Tibial nerve (tissue), 4 donors: ENCODE measurements at regions not wholly inside any gene's neighbourhood (a gene's known extent, or its start where the extent isn't known, plus 50 kb on each side); places are given as distances from the start of the nearest gene placed in this dataset.

Source experiments
- DNase-seq, 2 donors: peaks; one replicate each; pipeline ENCODE4 v3.0.0-alpha.2; 2019; ENCODE audit warnings: low spot score in 2 of 2
- H3K27ac ChIP-seq, 4 donors: fragments of 200-600 bp; sonication (generic) in 3 of 4; one replicate each; pipeline ENCODE4 v1.5.1; 2017 to 2019; ENCODE audit warnings: mild to moderate bottlenecking in 1 of 4
- H3K27me3 ChIP-seq, 2 donors: fragments of 200-600 bp; sonication (generic) in 1 of 2; one replicate each; pipeline versions ENCODE4 v1.5.1 to v1.6.0; 2017 to 2019
- H3K36me3 ChIP-seq, 3 donors: fragments of 200-600 bp; sonication (generic); one replicate each; pipeline ENCODE4 v1.5.1; 2018 to 2019
- H3K4me1 ChIP-seq, 4 donors: fragments of 200-600 bp; sonication (generic) in 3 of 4; one replicate each; pipeline ENCODE4 v1.5.1; 2017 to 2019
- H3K4me3 ChIP-seq, 4 donors: fragments of 200-600 bp; sonication (generic) in 3 of 4; one replicate each; pipeline ENCODE4 v1.5.1; 2017 to 2019; ENCODE audit warnings: mild to moderate bottlenecking in 1 of 4, moderate library complexity in 1 of 4
- H3K9me3 ChIP-seq, 4 donors: fragments of 200-600 bp; sonication (generic) in 3 of 4; one replicate each; pipeline ENCODE4 v1.5.1; 2017 to 2019
- CTCF ChIP-seq, 5 experiments: fragments of 200-600 bp in 3 of 5; fragments of 450-650 bp in 2 of 5; sonication (generic) in 3 of 5; IDR thresholded peaks; one replicate each; pipeline ENCODE4 v1.5.1; 2016 to 2019; ENCODE audit warnings: antibody characterized with exemption in 5 of 5, mild to moderate bottlenecking in 3 of 5, moderate library complexity in 2 of 5
- EP300 ChIP-seq, 2 donors: sonication (generic); formaldehyde crosslinking; IDR thresholded peaks; one replicate each; pipeline ENCODE4 v1.6.1; 2017; ENCODE audit warnings: antibody characterized with exemption in 2 of 2, mild to moderate bottlenecking in 1 of 2
- POLR2A ChIP-seq, 2 donors: fragments of 450-650 bp; IDR thresholded peaks; one replicate each; pipeline ENCODE4 v1.6.1; 2017; ENCODE audit warnings: antibody characterized with exemption in 2 of 2, mild to moderate bottlenecking in 2 of 2, moderate library complexity in 2 of 2
- WGBS, 2 donors: methylation state at CpG; one replicate each; pipeline ENCODE4 v1.1.5; 2018; 5-methylcytosine and 5-hydroxymethylcytosine counted together

GRCh38 chr1:164141797-164142196 lies 417.2 kb upstream of the PBX1 start:
- DNase-seq, result no peak
- Histone ChIP-seq H3K4me3 (no peak overlapping the region), H3K27ac (no peak overlapping the region), H3K4me1 (no peaks in the 10 kb centered on the region), H3K9me3 (no peaks in the 10 kb centered on the region), H3K27me3 (no peaks in the 10 kb centered on the region), H3K36me3 (no peaks in the 10 kb centered on the region)
- TF ChIP-seq EP300 (IDR thresholded peaks at IDR 0.05), result no peak
- no peak for TF ChIP-seq POLR2A (IDR thresholded peaks at IDR 0.05)
- TF ChIP-seq CTCF (IDR thresholded peaks at IDR 0.05), result no peak
- 52 to 60% methylated on average over 8 of the region's 8 CpGs for WGBS, 2 donors

GRCh38 chr1:164154622-164155021 lies 404.4 kb upstream of the PBX1 start:
- no peak for DNase-seq
- Histone ChIP-seq H3K27ac (no peak overlapping the region), H3K9me3 (peaks cover 0 to 6% (median 0%) of the 10 kb centered on the region in 4 donors), H3K36me3 (no peaks in the 10 kb centered on the region), H3K27me3 (no peaks in the 10 kb centered on the region), H3K4me3 (no peak overlapping the region), H3K4me1 (no peaks in the 10 kb centered on the region)
- WGBS, 2 donors, result 37 to 41% methylated on average over 1 of the region's 1 CpG
- TF ChIP-seq CTCF (IDR thresholded peaks at IDR 0.05), result no peak
- no peak for TF ChIP-seq EP300 (IDR thresholded peaks at IDR 0.05)
- no peak for TF ChIP-seq POLR2A (IDR thresholded peaks at IDR 0.05)

DNA sequence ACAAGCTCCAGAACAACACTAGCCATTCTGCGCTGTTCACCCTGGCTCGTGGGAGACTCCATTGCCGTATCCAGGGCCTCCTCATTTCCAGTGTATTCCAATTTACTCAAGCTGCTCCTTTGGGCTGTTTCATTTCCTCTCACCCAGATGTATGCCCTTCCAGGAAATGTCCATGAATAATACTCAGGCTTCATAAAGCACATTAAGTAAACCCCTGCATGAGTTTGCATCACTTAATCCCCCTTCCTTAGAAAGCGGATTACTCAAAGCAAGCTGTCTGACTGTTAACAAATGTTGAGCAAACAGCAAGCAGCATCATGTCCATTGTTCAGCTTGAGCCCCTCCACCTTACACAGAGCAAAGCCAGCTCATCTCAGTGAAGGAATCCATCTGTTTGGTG lies 403.6 kb upstream of the PBX1 start:
- H3K4me1 ChIP-seq, result no peaks in the 10 kb centered on the region
- WGBS, 2 donors, result 53 to 59% methylated on average over 4 of the region's 4 CpGs
- no peaks in the 10 kb centered on the region for H3K36me3 ChIP-seq
- no peaks in the 10 kb centered on the region for H3K27me3 ChIP-seq
- no peak overlapping the region for H3K4me3 ChIP-seq
- no peak for DNase-seq
- H3K9me3 ChIP-seq, result peaks cover 0 to 6% (median 0%) of the 10 kb centered on the region in 4 donors
- no peak overlapping the region for H3K27ac ChIP-seq
- TF ChIP-seq EP300 (IDR thresholded peaks at IDR 0.05), result no peak
- no peak for TF ChIP-seq POLR2A (IDR thresholded peaks at IDR 0.05)
- no peak for TF ChIP-seq CTCF (IDR thresholded peaks at IDR 0.05)

DNA sequence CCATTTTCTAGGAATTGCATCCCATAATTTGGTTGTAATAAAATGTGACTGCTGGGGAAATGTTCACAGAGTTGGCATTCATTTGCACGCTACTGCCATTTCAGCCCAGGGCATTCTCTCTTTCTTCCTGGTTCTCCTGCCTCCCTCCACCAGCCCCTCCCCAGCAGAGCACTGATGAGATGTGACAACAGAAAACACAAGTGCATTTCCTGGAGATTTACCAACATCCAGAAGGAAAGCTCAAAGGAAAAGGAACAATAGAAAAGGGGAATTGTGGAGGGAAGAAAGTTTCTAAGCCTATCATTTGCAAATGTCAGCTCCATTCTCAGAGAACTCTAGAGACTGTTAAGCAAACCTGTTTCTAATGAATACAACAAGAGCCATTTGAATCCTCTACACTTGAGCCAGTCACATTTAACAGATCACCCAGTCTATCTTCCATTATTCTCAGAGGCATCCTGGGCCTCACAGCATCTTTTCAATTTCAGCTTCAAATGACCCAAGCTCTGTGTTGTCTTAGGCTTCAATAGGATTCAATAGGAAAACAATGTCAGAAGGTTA lies 395.6 kb upstream of the PBX1 start:
- H3K9me3 ChIP-seq, result peaks cover 0 to 17% (median 0%) of the 10 kb centered on the region in 4 donors
- H3K4me3 ChIP-seq, result no peak overlapping the region
- no peaks in the 10 kb centered on the region for H3K4me1 ChIP-seq
- 66 to 72% methylated on average over 1 of the region's 1 CpG for WGBS, 2 donors
- H3K27ac ChIP-seq, result no peak overlapping the region
- TF ChIP-seq EP300 (IDR thresholded peaks at IDR 0.05) (no peak), CTCF (IDR thresholded peaks at IDR 0.05) (no peak), POLR2A (IDR thresholded peaks at IDR 0.05) (no peak)
- no peak for DNase-seq
- no peaks in the 10 kb centered on the region for H3K36me3 ChIP-seq
- H3K27me3 ChIP-seq, result no peaks in the 10 kb centered on the region

DNA sequence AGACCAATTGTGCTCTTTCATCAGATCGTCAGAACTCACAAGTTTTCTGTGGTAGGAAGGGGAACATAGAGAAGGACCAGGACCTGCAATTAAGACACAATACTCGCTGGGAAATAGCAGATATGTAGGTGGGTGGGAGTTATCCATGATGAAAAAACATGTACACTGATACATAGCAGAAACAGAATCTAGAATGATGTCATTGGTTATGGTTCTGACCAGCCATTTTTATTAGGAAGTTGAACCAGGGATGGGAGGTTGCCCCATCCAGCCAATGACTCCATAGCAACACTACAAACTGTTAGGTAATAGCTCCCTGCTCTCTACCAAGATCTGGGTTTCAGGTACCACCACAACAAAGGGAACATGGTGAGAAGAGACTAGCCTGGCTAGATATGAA lies 393.5 kb upstream of the PBX1 start:
- peaks cover 0 to 10% (median 0%) of the 10 kb centered on the region in 4 donors for H3K9me3 ChIP-seq
- no peaks in the 10 kb centered on the region for H3K27me3 ChIP-seq
- no peaks in the 10 kb centered on the region for H3K36me3 ChIP-seq
- H3K4me3 ChIP-seq, result no peak overlapping the region
- DNase-seq, result no peak
- H3K4me1 ChIP-seq, result no peaks in the 10 kb centered on the region
- H3K27ac ChIP-seq, result no peak overlapping the region
- TF ChIP-seq CTCF (IDR thresholded peaks at IDR 0.05), result no peak
- WGBS, 2 donors, result 79 to 81% methylated on average over 2 of the region's 2 CpGs
